ENCODE measurements at regions not wholly inside any gene's neighbourhood (a gene's known extent, or its start where the extent isn't known, plus 50 kb on each side); places are given as distances from the start of the nearest gene placed in this dataset.
"Not testable (repeated sequence)": the region's sequence is repeated elsewhere in the genome, so short reads cannot be mapped to it uniquely, and the experiment has no call there.

DNA sequence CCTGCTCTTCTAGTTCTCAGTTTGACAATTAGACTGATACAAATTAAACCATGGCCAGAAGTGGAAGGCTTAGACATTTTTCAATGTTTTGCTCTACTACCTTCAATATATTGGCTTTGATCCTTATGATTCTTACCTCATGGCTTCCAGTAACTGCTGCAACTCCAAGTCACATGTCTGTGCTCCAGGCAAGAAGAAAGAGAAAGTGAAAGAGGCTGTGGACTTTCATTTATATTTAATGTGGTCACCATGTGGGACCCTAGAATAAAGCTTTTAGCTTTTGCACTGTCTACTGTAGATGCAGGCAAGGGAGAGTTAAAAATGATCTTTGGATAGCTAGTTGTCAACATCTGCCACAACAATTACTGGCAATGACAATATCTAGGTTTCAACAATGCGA lies 214.3 kb upstream of the PDE3A start:
- no peak for DNase-seq

- DNase-seq: no peak
These were observed 213.0 kb upstream of the PDE3A start for GRCh38 chr12:20155374-20155773.

DNA sequence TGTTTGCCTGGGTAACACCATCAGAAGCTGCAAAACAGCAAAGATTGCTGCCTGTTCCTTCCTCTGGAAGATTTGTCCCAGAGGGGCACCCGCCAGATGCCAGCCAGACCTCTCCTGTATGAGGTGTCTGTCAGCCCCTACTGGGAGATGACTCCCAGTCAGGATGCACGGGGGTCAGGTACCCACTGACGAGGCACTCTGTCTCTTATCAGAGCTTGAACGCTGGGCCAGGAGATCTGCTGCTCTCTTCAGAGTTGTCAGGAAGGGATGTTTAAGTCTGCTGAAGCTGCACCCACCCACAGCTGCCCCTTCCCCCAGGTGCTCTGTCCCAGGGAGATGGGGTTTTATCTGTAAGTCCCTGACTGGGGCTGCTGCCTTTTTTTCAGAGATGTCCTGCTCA lies 207.4 kb upstream of the PDE3A start:
- not testable (repeated sequence) for DNase-seq

DNA sequence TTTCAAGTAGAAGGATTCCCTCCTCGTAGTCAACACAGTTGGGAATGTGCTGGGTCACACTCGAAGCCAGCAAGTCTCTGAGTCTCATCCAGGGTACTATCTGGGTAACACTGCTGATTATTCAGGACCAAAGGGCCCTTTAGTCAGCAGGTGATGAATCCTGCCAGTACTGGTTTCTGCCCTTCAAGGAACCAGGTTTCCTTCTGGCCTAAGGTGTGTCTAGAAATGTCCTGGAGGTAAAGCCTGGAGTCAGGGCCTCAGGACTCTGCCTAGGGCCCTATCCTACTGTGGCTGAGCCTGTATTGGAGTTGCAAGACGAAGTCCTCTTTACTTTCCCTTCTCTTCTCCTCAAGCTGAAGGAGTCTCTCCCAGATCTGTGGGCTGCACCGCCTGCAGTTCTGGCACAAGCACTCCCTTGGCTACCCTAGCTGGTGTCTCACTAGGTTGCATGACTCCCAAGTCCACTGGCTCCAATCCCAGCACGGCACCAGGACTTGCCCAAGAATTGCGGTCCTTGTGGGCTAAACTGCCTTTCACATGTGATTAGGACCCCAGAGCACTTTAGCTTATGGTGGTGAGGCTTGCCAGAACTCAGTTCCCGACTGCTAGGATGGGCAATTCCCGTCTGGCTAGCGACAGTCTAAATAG lies 193.7 kb upstream of the PDE3A start:
- DNase-seq: no peak

GRCh38 chr12:20175704-20176388 lies 192.5 kb upstream of the PDE3A start:
- DNase-seq: no peak

- no peak for DNase-seq
These were observed 186.7 kb upstream of the PDE3A start for GRCh38 chr12:20181416-20182180.

GRCh38 chr12:20183563-20183962 lies 184.8 kb upstream of the PDE3A start:
- DNase-seq: no peak

GRCh38 chr12:20184514-20184913 lies 183.8 kb upstream of the PDE3A start:
- no peak for DNase-seq

- no peak for DNase-seq
These were observed 180.9 kb upstream of the PDE3A start for GRCh38 chr12:20187456-20187855.

DNA sequence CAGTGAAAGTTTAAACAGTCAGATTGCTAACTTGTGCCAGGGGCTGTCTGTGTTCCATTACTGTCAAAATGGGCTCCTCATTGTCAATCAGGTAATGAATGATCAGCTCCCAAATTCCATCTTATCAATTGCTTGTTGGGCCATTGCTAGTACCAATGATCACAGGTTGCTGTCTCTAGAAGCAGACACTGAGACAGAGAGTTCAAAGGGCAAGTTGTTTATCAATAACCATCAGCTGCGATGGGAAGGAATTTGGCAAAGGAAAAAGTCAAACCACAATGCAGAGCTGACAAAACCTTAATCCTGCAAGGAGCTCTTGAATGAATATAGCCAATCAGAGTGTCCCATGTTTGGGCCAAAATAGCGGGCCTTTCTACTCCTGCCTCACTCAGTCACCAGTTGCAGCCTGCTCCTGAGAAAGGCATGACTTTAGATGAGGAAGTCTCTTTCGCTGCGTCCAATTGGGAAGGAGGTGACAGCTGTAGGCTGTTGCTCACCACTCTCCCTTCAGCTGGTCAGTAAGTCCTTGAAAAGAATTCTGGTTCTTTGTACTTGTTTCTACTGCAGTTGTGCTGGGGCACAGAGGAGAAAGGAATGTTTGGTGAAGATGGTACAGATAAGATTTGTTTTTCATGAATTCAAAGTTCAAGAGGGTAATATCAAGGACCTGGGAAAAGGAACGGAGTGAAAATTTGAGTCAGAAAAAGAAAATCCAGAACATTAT lies 179.2 kb upstream of the PDE3A start:
- no peak for DNase-seq

GRCh38 chr12:20189767-20190166 lies 178.6 kb upstream of the PDE3A start:
- DNase-seq: no peak

GRCh38 chr12:20194171-20194570 lies 174.2 kb upstream of the PDE3A start:
- no peak for DNase-seq

DNA sequence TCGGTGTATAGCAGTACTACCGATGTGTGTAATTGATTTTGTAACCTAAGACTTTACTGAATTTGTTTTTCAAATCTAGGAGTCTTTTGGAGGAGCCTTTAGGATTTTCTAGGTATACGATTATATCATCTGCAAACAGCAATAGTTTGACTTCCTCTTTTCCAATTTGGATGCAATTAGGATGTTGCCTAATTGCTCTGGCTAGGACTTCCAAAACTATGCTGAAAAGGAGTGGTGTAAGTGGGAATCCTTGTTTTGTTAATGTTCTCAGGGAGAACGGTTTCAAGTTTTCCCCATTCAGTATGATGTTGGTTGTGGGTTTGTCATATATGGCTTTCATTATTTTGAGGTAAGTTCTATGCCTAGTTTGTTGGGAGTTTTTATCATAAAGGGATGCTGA lies 171.6 kb upstream of the PDE3A start:
- no peak for DNase-seq

DNA sequence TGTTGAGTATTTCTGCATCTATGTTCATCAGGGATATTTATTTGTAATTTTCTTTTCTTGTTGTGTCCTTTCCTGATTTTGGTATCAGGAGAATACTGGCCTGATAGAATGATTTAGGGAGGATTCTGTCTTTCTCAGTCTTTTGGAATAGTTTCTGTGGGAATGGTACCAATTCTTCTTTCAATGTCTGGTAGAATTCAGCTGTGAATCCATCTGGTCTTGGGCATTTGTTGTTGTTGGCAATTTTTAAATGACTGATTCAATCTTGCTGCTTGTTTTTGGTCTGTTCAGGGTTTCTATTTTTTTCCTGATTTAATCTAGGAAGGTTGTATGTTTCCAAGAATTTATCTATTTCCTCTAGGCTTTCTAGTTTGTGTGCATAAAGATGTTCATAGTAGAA lies 170.9 kb upstream of the PDE3A start:
- no peak for DNase-seq

DNA sequence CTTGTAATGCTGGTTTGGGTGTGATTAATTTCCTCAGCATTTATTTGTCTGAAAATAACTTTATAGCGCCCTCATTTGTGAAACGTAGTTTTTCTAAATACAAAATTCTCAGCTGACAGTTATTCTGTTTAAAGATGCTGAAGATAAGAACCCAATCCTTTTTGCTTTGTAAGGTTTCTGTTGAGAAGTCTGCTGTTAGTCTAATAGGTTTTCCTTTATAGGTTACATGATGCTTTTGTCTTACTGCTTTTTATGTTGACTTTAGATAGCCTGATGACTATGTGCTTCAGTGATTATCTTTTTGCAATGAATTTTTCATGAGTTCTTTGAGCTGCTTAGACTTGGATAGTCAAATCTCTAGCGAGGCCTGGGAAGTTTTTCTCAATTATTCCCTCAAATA lies 168.6 kb upstream of the PDE3A start:
- no peak for DNase-seq

GRCh38 chr12:20201733-20202132 lies 166.6 kb upstream of the PDE3A start:
- no peak for DNase-seq

DNA sequence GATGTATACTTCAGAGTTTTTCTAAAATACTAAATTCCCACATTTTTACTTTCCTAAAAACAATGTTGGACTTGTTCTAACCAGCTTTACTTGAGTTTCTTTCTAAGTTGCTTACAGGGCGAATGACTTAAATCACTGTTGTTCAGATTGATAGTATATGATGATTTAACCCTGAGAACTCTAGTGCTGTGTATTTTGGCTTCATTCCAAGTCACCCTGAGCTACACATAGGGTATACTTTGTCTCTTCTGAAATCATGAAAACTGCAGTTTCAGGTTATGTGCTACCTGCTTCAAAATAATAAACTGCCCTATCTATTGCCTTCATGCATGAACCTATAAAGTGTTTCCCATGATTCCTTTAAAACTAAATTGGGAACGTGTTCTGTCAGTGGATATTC lies 162.5 kb upstream of the PDE3A start:
- no peak for DNase-seq

DNA sequence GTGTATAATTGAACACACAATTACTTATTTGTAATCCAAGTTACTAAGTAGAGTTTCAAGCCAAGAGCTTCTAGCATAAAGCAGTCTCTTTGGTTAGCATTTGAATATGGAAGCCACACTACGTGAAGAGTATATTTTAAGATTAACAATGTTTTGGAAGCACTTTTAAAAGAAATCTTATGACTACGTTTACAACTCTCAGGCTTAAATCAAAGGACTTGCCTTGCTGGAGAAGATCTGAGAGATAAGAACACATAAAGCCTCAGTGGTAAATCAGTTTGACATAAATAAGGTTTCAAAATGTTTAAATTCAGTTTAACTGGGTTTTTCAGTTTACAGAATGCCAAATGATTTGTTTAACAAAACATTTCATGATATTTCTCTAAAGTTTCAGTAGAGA lies 161.9 kb upstream of the PDE3A start:
- no peak for DNase-seq

DNA sequence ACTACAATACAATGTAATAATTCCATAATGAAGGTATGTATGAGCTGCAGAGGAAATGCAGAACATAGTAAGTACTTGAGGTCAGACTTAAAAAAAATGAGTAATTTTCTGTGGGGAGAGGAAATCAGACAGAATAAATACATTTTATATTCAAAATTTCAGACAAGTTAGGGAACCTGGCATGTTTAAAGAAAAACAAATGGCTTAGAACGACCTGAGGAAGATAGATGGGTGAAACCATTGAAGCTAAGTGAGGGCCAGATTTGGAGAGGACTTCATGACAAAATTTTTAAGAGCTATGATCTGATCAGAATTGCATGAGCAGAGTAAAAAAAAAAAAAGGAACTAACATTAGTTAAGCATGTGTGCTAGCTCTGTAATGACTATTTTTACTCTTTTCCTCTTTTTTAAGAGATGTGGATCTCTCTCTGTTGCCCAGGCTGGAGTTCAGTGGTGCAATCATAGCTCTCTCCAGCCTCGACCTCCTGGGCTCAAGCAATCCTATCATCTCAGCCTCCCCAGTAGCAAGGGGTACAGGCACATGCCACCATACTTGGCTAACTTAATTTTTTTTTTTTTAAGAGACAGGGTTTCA lies 157.6 kb upstream of the PDE3A start:
- no peak for DNase-seq

DNA sequence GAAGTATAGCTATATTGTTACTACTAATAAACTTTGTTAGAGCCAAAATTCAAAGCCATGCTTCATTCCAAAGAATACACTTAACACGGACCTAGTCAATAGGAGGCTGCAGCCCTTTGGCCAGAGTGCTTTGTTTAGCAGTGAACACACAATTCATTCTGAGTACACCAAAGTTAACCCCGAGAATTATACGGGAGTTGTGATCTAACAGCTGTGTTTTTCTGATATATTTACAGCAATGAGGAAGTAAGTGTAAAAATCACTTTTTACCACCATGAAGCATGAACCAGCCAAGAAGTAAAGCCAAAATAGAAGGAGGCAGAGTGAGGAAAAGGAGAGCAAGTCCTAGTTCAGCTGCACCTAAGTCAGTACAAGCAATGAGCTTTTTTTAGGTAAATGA lies 156.8 kb upstream of the PDE3A start:
- DNase-seq: no peak

DNA sequence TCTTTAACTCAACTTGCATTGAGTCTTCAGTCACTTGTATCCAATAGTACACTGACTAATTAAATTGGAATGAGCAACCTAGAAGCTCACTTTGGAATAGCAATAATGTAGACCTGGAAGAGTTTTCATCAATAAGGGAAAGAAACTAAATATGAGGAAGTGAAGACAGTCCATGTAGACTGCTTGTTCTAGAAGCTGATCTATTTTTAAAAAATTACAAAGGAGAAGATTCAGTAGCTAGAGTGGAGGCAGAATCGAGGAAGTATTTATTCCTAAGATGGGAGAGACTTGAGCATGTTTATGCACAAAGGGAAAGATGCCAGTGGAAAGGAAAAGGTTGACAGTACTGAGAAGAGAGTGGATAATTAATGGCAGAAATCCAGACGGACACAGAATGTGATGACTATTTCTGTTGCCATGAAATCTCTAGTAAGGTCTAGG lies 156.3 kb upstream of the PDE3A start:
- DNase-seq: no peak

DNA sequence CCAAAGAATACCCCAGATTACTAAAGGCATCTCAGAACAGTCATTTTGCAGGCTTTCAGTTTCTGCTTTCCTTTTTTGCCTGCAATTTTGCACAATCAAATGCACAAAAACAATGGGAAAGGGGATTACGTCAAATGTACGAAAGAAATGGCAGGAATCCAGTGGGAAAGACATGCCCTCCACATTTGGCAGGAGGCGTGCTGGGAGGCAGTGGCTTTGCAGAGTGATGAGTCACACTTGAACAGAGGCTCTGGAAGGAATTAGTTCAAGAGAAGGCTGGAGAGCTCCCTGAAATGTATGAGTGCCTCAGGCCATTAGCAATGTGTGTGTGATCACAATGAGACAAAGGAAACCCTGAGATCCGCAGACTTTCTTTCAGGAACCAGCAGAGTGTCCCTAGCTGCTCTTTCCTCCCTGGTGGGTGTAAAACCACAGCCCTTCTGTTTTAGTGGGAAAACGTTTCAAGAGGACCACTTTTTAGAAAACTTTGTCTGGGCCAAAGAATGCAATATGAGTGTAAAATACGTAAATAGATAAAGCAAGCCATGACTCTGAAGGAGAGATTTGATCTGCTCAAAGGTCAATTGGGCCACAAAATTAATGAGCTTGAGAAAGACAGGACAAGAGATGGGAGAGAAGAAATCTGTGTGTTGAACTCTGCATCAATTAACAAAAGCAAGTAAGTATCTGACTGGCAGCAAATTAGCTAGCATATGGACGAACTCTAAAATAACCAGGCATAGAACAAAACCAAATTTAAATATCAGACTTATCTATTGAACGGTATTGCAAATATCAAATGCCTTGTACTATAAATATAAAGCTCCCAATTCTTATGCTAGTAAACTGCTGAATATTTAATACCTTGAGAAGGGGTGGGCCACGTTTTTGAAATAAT lies 155.4 kb upstream of the PDE3A start:
- no peak for DNase-seq
